ENCODE measurements at regions not wholly inside any gene's neighbourhood (a gene's known extent, or its start where the extent isn't known, plus 50 kb on each side); places are given as distances from the start of the nearest gene placed in this dataset.

- TF ChIP-seq EZH2 (IDR thresholded peaks at IDR 0.05; ENCODE audit: insufficient read depth, poor library complexity, severe bottlenecking): no peak
- no peak for TF ChIP-seq EZH2phosphoT487 (IDR thresholded peaks at IDR 0.05; ENCODE audit: insufficient read depth, low read depth)
Observed at GRCh38 chr3:40770061-40770460, 245.3 kb downstream of the ZNF621 start.
